ENCODE measurements at regions not wholly inside any gene's neighbourhood (a gene's known extent, or its start where the extent isn't known, plus 50 kb on each side); places are given as distances from the start of the nearest gene placed in this dataset.

- TF ChIP-seq CTCF (conservative IDR thresholded peaks at IDR 0.05 in 1 of 2, IDR thresholded peaks at IDR 0.05 in 1 of 2; ENCODE audit: low read depth in 1 of 2, low read length in 2 of 2): no peak
- no peak for TF ChIP-seq EZH2 (IDR thresholded peaks at IDR 0.05; ENCODE audit: low read length, missing control alignments)
Observed at GRCh38 chr2:150171065-150171548, 316.4 kb downstream of the RND3 start.

Data from fibroblast of lung (primary cell).